ENCODE measurements at regions not wholly inside any gene's neighbourhood (a gene's known extent, or its start where the extent isn't known, plus 50 kb on each side); places are given as distances from the start of the nearest gene placed in this dataset.

DNA sequence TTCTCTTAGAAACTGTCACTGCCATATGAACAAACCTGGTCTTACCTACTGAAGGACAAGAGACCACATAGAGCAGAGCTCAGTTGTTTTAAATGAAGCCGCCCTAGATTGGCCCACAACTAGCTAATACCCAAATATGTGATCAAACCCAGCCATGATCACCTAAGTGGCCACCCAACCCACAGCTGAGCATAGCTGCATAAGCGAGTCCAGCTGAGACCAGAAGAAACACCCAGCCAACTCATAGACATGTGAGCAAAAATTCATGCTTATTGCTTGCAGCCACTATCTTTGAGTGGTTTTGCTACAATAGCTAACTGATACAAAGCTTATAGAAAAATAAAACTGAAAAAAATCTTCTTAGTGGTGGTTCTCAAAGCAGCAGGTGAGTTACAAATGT lies 124.3 kb upstream of the CPNE4 start:
- Histone ChIP-seq H3K9me3 (no peaks in the 10 kb centered on the region), H3K4me3 (no peak overlapping the region), H3K36me3 (no peaks in the 10 kb centered on the region), H3K27ac (no peak overlapping the region), H3K27me3 (no peaks in the 10 kb centered on the region), H3K4me1 (no peaks in the 10 kb centered on the region)
- no peak for ATAC-seq
- DNase-seq: no peak
- intact Hi-C loops (cut with DNase I; ENCODE audit: low total_unique reads): no loop called here
- TF ChIP-seq, protein P1, sequence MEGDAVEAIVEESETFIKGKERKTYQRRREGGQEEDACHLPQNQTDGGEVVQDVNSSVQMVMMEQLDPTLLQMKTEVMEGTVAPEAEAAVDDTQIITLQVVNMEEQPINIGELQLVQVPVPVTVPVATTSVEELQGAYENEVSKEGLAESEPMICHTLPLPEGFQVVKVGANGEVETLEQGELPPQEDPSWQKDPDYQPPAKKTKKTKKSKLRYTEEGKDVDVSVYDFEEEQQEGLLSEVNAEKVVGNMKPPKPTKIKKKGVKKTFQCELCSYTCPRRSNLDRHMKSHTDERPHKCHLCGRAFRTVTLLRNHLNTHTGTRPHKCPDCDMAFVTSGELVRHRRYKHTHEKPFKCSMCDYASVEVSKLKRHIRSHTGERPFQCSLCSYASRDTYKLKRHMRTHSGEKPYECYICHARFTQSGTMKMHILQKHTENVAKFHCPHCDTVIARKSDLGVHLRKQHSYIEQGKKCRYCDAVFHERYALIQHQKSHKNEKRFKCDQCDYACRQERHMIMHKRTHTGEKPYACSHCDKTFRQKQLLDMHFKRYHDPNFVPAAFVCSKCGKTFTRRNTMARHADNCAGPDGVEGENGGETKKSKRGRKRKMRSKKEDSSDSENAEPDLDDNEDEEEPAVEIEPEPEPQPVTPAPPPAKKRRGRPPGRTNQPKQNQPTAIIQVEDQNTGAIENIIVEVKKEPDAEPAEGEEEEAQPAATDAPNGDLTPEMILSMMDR (IDR thresholded peaks at IDR 0.05 in 4 of 5, conservative IDR thresholded peaks at IDR 0.05 in 1 of 5): no peak
- TF ChIP-seq POLR2A (IDR thresholded peaks at IDR 0.05): no peak
- in situ Hi-C loops (cut with MboI; ENCODE audit: low sequenced_read_pairs in 4 of 4): no loop called here

DNA sequence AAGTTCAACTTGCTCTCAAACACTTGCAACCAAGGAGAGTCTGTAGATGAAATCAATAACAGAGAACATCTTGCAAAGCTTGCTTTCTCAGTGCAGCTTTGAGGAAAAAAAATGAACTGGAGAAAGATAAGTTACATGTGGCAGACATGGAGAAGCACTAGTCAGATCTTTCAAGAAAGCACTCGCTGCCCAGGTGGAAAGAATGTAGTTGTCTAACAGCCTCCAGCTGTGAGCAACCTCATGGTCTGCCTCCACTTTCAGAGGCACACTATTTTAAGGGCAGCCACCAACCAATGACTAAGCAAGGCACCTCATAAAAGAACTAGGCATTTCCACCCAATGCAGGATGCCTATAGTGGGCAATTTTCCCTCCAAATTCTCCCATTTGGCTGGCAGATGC lies 125.4 kb upstream of the CPNE4 start:
- H3K36me3 ChIP-seq: no peaks in the 10 kb centered on the region
- no peaks in the 10 kb centered on the region for H3K9me3 ChIP-seq
- DNase-seq (no peak), ATAC-seq (no peak)
- TF ChIP-seq POLR2A (IDR thresholded peaks at IDR 0.05): no peak
- TF ChIP-seq, protein P1 (IDR thresholded peaks at IDR 0.05 in 4 of 5, conservative IDR thresholded peaks at IDR 0.05 in 1 of 5): no peak
- intact Hi-C loops (cut with DNase I; ENCODE audit: low total_unique reads): no loop called here
- no peak overlapping the region for H3K27ac ChIP-seq
- H3K4me3 ChIP-seq: no peak overlapping the region
- in situ Hi-C loops (cut with MboI; ENCODE audit: low sequenced_read_pairs in 4 of 4): no loop called here
- H3K4me1 ChIP-seq: no peaks in the 10 kb centered on the region
- H3K27me3 ChIP-seq: no peaks in the 10 kb centered on the region

DNA sequence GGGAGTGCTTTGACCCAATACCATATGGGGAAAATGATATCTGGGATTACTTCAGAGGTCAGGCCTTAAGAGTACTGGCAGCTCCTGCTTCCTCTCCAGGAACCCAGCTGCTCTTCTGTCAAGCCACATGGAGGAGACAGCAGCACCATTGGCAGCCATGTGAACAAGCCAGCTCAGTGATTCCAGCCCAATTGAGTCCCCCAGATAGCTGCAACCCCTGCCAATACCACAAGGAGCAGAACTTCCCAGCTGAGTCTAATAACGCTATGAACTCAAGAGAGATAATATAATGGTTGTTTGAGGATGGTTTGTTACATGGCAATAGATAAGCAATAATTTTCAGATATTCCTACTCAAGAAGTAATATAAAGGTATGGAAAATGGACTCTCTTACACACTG lies 126.8 kb upstream of the CPNE4 start:
- no peak for DNase-seq
- intact Hi-C loops (cut with DNase I; ENCODE audit: low total_unique reads) (no loop called here), in situ Hi-C loops (cut with MboI; ENCODE audit: low sequenced_read_pairs in 4 of 4) (no loop called here)
- Histone ChIP-seq H3K27me3 (no peaks in the 10 kb centered on the region), H3K27ac (no peak overlapping the region), H3K9me3 (no peaks in the 10 kb centered on the region), H3K36me3 (no peaks in the 10 kb centered on the region), H3K4me1 (no peaks in the 10 kb centered on the region), H3K4me3 (no peak overlapping the region)
- no peak for ATAC-seq
- TF ChIP-seq, protein P1 (IDR thresholded peaks at IDR 0.05 in 4 of 5, conservative IDR thresholded peaks at IDR 0.05 in 1 of 5): no peak
- TF ChIP-seq POLR2A (IDR thresholded peaks at IDR 0.05): no peak

GRCh38 chr3:132164469-132165092 lies 129.8 kb upstream of the CPNE4 start:
- intact Hi-C loops (cut with DNase I; ENCODE audit: low total_unique reads) (no loop called here), in situ Hi-C loops (cut with MboI; ENCODE audit: low sequenced_read_pairs in 4 of 4) (no loop called here)
- no peak for TF ChIP-seq POLR2A (IDR thresholded peaks at IDR 0.05)
- TF ChIP-seq, protein P1 (IDR thresholded peaks at IDR 0.05 in 4 of 5, conservative IDR thresholded peaks at IDR 0.05 in 1 of 5): no peak
- Histone ChIP-seq H3K9me3 (no peaks in the 10 kb centered on the region), H3K36me3 (no peaks in the 10 kb centered on the region), H3K4me1 (no peaks in the 10 kb centered on the region), H3K27ac (no peak overlapping the region), H3K4me3 (no peak overlapping the region), H3K27me3 (no peaks in the 10 kb centered on the region)
- no peak for DNase-seq
- ATAC-seq: no peak

GRCh38 chr3:132167870-132168269 lies 133.1 kb upstream of the CPNE4 start:
- Histone ChIP-seq H3K9me3 (no peaks in the 10 kb centered on the region), H3K36me3 (no peaks in the 10 kb centered on the region), H3K4me1 (no peaks in the 10 kb centered on the region), H3K27ac (no peak overlapping the region), H3K4me3 (no peak overlapping the region), H3K27me3 (no peaks in the 10 kb centered on the region)
- TF ChIP-seq, protein P1 (IDR thresholded peaks at IDR 0.05 in 4 of 5, conservative IDR thresholded peaks at IDR 0.05 in 1 of 5): no peak
- TF ChIP-seq POLR2A (IDR thresholded peaks at IDR 0.05): no peak
- no peak for ATAC-seq
- in situ Hi-C loops (cut with MboI; ENCODE audit: low sequenced_read_pairs in 4 of 4) (no loop called here), intact Hi-C loops (cut with DNase I; ENCODE audit: low total_unique reads) (no loop called here)
- DNase-seq: no peak
